Pulmonary artery endothelial cell (primary cell): ENCODE measurements at regions not wholly inside any gene's neighbourhood (a gene's known extent, or its start where the extent isn't known, plus 50 kb on each side); places are given as distances from the start of the nearest gene placed in this dataset.

Experiments used
- DNase-seq: peaks from one replicate; pipeline ENCODE4 v3.0.0-alpha.2; 2011; ENCODE audit warnings: low read depth, low spot score

- no peak for DNase-seq
Observed at GRCh38 chr2:34474646-34475045, 875.5 kb upstream of the FAM98A start.

GRCh38 chr2:34447097-34447496 lies 848.0 kb upstream of the FAM98A start:
- no peak for DNase-seq

DNA sequence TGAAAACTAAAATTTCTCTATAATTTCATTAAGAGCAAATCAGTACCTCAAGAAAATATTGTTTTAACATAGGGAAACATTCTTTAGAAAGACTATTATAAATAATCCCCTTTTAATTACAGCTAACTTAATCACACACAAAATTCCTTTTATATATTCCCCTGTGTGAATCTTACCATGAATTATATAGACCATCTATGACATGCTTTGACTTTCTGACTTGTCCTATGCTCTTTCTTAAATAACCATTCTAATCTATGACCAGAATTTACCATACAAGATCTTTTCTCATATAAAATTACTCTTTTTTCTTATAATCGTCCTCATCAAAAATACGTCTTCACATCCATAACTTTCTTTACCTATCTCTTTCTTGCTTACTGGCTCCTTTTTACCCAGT lies 824.2 kb upstream of the FAM98A start:
- DNase-seq, result no peak

DNA sequence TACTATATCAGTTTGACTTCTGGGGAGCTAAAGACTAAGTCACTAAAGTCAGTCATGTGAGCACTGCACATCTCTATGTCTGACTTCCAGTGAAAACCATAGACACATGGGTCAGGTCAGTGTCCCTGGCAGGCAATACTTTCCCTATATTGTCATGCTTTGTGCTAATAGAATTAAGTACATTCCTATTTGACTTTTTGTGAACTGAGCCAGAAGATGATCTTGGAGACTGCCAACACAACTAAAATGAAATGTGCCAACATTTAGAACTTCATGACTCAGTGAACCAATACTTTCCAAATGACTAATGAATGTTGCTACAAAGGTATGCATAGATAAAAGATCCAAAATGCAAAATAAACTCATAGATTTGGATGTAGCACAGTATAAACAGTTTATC lies 820.8 kb upstream of the FAM98A start:
- DNase-seq, result no peak

DNA sequence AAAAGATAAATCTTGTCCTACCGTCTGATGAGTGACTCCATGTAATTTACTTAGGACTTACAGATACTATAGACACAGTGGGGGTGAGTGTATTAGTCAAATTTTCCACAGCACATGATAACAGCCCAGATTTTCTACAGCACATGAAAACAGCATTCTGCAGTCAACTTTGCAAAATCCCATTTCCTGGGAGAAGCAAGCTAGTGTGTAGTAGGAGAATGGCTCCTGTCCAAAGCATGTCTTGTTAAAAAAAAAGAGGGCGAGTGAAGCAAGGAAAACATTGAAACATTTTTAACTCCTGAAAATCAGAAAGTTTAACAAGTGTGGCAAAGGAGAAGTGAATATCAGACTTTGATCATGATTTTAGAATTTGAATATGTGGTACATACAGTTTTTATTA lies 817.8 kb upstream of the FAM98A start:
- DNase-seq, result no peak

- no peak for DNase-seq
Observed at GRCh38 chr2:34414856-34415255, 815.8 kb upstream of the FAM98A start.

DNA sequence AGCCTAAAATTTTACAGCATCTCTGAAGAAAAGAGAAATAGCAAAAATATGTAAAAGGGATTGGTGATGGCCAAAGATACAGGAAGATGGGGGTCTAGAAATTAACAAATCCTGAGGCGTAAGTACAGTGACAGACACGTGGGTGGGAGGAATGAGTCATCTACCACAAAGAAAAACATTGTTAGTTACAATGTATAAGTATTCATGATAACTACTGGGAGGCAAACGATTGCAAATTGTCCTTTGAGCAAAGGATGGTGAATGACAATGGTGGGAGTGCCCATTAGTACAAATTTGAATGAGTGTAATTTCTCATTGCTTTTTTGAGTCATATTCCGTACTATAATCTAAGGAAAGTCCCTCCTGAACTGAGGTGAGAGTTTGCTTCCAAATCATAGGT lies 809.0 kb upstream of the FAM98A start:
- no peak for DNase-seq

DNA sequence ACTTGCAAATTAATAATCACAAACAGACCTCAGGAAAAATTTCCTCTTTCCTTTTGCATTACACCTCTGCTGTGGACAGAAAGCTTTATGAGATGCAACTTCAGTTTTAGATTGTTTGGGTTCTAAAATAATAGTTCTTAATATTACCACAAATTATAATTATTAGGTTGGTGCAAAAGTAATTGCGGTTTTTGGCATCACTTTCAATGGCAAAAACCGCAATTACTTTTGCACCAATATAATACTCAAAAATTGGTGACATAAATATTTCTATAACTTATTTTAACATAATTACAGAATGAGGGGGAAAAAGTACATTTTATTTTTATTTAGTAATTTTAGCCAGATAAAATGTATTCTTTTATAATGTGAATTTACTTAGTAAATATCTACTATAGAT lies 804.4 kb upstream of the FAM98A start:
- no peak for DNase-seq

GRCh38 chr2:34402376-34402775 lies 803.3 kb upstream of the FAM98A start:
- no peak for DNase-seq

- DNase-seq, result no peak
Observed at GRCh38 chr2:34401186-34401585, 802.1 kb upstream of the FAM98A start.

DNA sequence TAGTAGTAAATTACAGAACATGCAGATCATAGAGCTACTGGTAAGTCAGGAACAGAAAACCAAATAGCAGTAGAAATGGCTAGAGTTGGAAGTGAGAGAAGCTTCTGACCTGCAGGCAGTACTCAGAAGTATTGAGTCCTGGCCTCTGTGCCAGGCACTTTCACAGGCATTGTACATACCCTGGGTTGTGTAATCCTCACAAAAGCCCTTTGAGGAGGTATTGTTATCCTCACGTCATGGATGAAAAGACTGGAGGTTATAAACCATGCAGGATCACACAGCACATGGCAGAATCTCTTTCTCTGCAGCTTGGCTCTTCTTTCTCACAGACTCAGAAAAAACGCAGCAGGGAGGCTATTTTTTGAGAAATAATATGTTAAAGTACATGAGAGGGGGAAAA lies 789.3 kb upstream of the FAM98A start:
- no peak for DNase-seq

- no peak for DNase-seq
Observed at GRCh38 chr2:34387536-34387935, 788.4 kb upstream of the FAM98A start.

DNA sequence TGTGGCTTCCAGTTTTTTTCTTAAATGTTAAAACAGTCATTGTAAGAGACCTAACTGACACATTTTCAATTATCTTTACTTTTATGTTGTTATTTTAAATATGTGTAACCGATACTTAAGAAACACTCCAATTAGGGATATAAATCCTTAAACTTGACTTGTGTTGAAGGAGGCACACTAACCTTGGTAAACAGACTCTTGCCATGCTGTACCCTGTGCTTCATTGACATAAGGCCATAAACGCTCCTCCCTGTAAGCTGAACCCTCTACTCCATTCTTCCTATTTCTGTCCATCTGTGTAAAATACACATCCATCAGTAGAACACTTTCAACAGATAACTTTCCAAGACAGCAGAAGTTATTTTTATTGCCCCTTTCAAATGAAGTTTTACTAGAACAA lies 780.5 kb upstream of the FAM98A start:
- DNase-seq, result no peak

DNA sequence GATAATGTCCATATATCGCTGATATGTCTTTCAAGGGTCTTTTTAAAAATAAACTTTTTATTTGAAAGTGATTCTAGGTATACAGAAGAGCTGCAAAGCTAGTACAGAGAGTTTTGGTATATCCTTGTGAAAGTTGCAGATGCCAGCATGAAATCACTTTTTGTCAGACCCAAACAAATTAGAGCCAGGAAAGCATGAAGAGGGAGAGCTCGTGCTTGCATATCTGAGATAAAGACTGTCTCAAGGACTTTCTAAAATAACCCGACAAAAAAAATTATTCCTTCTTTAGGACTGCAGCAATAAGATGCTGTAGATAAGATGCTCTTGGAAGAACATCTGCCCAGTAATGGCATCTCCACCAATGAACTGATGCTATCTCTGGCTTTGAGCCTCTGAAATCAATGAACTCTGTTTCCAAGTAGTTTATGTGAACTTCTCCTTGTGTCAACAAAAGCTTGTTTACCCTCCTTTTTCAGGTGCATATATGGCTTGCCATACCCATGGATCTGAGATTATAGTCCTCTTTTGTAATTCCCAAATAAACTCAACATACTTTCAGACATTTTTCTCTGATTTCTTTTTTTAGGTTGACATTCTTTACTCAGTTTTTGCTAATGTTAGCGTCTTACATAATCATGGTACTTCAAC lies 774.6 kb upstream of the FAM98A start:
- no peak for DNase-seq

DNA sequence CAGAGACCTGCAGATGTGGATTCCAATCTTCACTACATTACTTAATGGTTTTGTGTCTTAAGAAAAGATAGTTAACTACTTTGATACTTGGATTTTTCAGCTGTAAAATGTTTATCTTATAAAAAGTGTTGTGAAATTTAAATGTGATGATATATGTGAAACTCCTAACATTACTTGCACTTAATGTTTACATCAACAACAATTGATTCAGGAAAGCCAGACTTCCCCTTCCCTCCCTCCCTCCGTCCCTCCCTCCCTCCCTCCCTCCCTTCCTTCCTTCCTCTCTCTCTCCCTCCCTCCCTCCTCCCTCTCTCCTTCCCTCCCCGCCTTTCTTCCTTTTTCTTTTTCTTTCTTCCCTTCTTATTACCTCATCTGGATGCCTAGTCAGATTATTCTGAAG lies 773.9 kb upstream of the FAM98A start:
- no peak for DNase-seq

- no peak for DNase-seq
Observed at GRCh38 chr2:34371711-34372110, 772.6 kb upstream of the FAM98A start.

GRCh38 chr2:34368304-34368703 lies 769.2 kb upstream of the FAM98A start:
- DNase-seq, result no peak

- no peak for DNase-seq
Observed at GRCh38 chr2:34365932-34366331, 766.8 kb upstream of the FAM98A start.

DNA sequence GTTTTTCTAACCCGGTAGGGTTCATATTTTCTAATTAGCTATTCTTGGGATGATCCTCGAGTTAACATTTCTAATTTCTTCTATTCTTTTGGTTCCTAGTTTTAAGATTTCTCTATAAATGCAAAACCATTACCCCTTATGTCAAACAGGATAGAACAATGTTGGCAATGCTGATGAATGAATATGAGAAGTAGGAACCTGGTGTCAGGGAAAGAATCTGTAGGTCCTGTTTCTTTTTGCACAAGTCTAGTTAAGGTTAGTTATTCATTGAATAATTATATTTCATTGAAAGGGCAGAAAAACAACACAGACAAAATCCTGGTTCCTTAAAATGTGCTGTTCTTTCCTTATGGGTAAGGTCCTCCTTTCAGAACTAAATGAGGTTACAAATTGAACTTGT lies 766.4 kb upstream of the FAM98A start:
- DNase-seq, result no peak

DNA sequence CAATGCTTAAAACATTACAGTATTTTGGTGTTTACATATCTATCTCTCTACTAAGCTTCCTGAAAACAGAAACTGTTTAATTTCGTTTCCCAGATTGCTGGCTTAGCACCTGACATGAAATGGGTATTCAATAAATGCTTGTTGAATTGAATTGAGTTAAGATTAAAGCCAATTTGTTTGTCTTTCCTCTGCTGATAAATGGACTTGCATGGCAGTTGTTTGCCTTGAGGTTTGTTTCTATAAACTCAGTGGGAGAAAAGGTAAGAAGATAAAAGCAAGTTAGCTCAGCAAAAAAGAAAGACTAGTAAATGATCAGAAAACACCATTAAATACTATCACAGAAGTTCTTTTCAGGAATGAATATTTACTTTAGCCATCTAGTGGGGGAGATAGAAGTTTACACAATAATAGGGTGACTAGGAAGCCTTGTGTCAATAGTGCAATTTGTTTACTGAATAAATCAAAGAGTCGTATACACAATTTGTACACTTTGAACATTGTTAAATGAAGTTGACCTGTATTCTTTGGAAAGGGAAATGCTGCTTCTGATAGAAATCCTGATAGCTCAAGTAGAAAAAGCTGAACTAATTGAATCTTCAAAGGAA lies 754.5 kb upstream of the FAM98A start:
- DNase-seq, result no peak

GRCh38 chr2:34349527-34349926 lies 750.4 kb upstream of the FAM98A start:
- no peak for DNase-seq

DNA sequence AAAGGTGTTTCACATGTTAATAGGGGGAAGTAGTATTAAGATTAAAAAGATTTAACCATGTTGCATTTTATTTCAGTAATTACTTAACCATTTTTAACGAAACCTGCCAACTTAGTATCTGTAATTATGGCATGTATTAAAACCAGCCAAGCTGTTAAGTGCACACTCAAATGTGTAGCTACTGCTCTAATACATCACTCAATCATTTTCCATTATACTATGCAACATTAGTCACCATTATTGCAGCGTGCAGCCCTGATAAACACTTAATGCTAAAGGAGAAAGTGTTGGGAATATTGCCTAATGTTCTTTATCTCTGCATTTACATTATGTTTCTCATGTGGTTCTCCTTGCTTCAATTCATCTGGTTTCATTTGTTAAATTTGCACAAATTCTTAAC lies 745.9 kb upstream of the FAM98A start:
- no peak for DNase-seq

DNA sequence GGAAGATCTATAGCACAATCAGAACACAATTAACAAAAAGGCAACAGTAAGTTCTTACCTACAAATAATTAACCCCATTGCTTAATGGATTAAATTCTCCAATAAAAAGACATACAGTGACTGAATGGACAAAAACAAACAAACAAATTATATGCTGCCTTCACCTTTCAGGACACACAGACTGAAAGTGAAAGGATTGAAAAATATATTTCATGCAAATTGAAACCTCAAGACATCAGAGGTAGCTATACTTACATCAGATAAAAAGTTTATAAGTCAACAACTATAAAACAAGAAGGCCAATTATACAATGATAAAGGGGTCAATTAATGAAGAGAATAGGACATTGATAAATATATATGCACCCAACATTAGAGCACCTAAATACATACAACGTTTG lies 741.2 kb upstream of the FAM98A start:
- DNase-seq, result no peak

- no peak for DNase-seq
Observed at GRCh38 chr2:34337735-34338134, 738.6 kb upstream of the FAM98A start.
